ENCODE measurements at regions not wholly inside any gene's neighbourhood (a gene's known extent, or its start where the extent isn't known, plus 50 kb on each side); places are given as distances from the start of the nearest gene placed in this dataset.

GRCh38 chr6:18931086-18931485, 543.9 kb downstream of the RNF144B start:
- Histone ChIP-seq H4K8ac (ENCODE audit: extremely low read depth, insufficient read depth, low read length) (no peak overlapping the region), H2BK12ac (ENCODE audit: low read depth, low read length) (no peak overlapping the region), H3K27me3 (replicated peaks in 1 of 4; ENCODE audit: control insufficient read depth in 3 of 4, extremely low read depth in 1 of 4, insufficient read depth in 3 of 4, low read length in 3 of 4) (no peaks in the 10 kb centered on the region), H2BK5ac (ENCODE audit: low read depth, low read length) (no peak overlapping the region), H2AFZ (ENCODE audit: low read length) (no peak overlapping the region), H3K9me3 (ENCODE audit: insufficient read depth in 2 of 2, low read depth in 1 of 2, low read length in 1 of 2) (no peaks in the 10 kb centered on the region), H2BK20ac (ENCODE audit: low read length) (no peak overlapping the region), H3K27ac (ENCODE audit: low read depth, low read length) (no peak overlapping the region), H3K4me2 (ENCODE audit: insufficient read depth in 1 of 2, low read depth in 2 of 2, low read length in 2 of 2) (no peak overlapping the region), H3K4ac (replicated peaks; ENCODE audit: insufficient read length, low read depth, low read length) (no peak overlapping the region), H3K79me2 (ENCODE audit: control insufficient read depth in 1 of 2, insufficient read depth in 2 of 2, low read length in 2 of 2) (no peaks in the 10 kb centered on the region), H4K5ac (ENCODE audit: insufficient read length, low read depth, low read length) (no peak overlapping the region), H2BK15ac (ENCODE audit: low read length) (no peak overlapping the region), H4K91ac (replicated peaks; ENCODE audit: insufficient read length, low read length) (no peak overlapping the region), H3K36me3 (ENCODE audit: control insufficient read depth in 2 of 4, insufficient read depth in 4 of 4, low read length in 3 of 4) (no peaks in the 10 kb centered on the region), H3K9ac (replicated peaks in 1 of 4; ENCODE audit: extremely low read depth in 1 of 4, low read depth in 3 of 4, low read length in 3 of 4) (no peak overlapping the region), H3K4me3 (ENCODE audit: extremely low read depth in 1 of 4, insufficient read depth in 2 of 4, low read depth in 3 of 4, low read length in 4 of 4) (no peak overlapping the region), H3K18ac (ENCODE audit: extremely low read depth, low read length) (no peak overlapping the region), H2BK120ac (replicated peaks; ENCODE audit: low read depth, low read length) (no peak overlapping the region), H3K14ac (ENCODE audit: insufficient read length) (no peak overlapping the region), H3K23ac (ENCODE audit: insufficient read length) (no peak overlapping the region), H3K23me2 (ENCODE audit: low read depth, low read length) (no peaks in the 10 kb centered on the region), H3K4me1 (replicated peaks in 1 of 4; ENCODE audit: control insufficient read depth in 3 of 4, insufficient read depth in 4 of 4, low read length in 3 of 4) (0 out of 7 replicates have a peak, but pooled peaks cover 0 to 2% (median 0%) of the 10 kb centered on the region in 4 experiments), H3K79me1 (ENCODE audit: low read depth, low read length) (no peaks in the 10 kb centered on the region), H3K56ac (replicated peaks; ENCODE audit: insufficient read length, low read depth, low read length) (no peak overlapping the region), H4K20me1 (replicated peaks in 1 of 2; ENCODE audit: control insufficient read depth in 1 of 2, insufficient read depth in 2 of 2, low read length in 2 of 2) (no peaks in the 10 kb centered on the region), H2AK5ac (ENCODE audit: low read depth, low read length) (no peak overlapping the region)
- POLR2A ChIA-PET (ENCODE audit: partially characterized antibody) = no interaction called here
- 93% methylated on average over 4 of the region's 4 CpGs; no CpG with 5 or more reads in 1 of the 2 experiments for WGBS, 2 experiments (ENCODE audit: extremely low coverage in 1 of 2, insufficient coverage in 1 of 2, insufficient read length in 1 of 2, insufficient replicate concordance in 2 of 2, low coverage in 1 of 2, low lambda C conversion rate in 2 of 2, missing lambda C conversion rate in 1 of 2)
- CTCF ChIA-PET (ENCODE audit: partially characterized antibody) = interaction anchor here (0.7 kb wide), 1 partner anchor 11 kb away, joined by 4 read pairs; no protein-coding TSS in a partner anchor
- FAIRE-seq (no peak), DNase-seq (ENCODE audit: low read depth in 1 of 2, low spot score in 2 of 2) (no peak)
- no peak for TF ChIP-seq MAX (IDR thresholded peaks at IDR 0.05)
- no peak for TF ChIP-seq CTCF (IDR thresholded peaks at IDR 0.05; ENCODE audit: control extremely low read depth in 1 of 3, insufficient read depth in 1 of 3, low read depth in 1 of 3, low read length in 3 of 3)
- TF ChIP-seq RNF2 (IDR thresholded peaks at IDR 0.05; ENCODE audit: borderline replicate concordance, low read depth, low read length, missing control alignments, poor library complexity, severe bottlenecking) = no peak
- TF ChIP-seq POU5F1 (IDR thresholded peaks at IDR 0.05; ENCODE audit: low read depth, low read length) = no peak
- TF ChIP-seq SIX5 (IDR thresholded peaks at IDR 0.05; ENCODE audit: low read depth, low read length) = no peak
- TF ChIP-seq SAP30 (IDR thresholded peaks at IDR 0.05; ENCODE audit: insufficient read depth, insufficient replicate concordance, low read length) = no peak
- TF ChIP-seq HDAC6 (IDR thresholded peaks at IDR 0.05; ENCODE audit: low read depth, low read length) = no peak
- TF ChIP-seq RXRA (IDR thresholded peaks at IDR 0.05; ENCODE audit: insufficient read depth, low read depth, low read length) = no peak
- no peak for TF ChIP-seq ZNF274 (IDR thresholded peaks at IDR 0.05; ENCODE audit: borderline replicate concordance, extremely low read depth, low read length)
- TF ChIP-seq HDAC2 (IDR thresholded peaks at IDR 0.05; ENCODE audit: borderline replicate concordance in 1 of 2, low read depth in 2 of 2, low read length in 2 of 2) = no peak
- TF ChIP-seq EZH2 (IDR thresholded peaks at IDR 0.05; ENCODE audit: low read depth, low read length, severe bottlenecking) = no peak

All from H1 (cell line).